GM18499 (cell line): ENCODE measurements at regions not wholly inside any gene's neighbourhood (a gene's known extent, or its start where the extent isn't known, plus 50 kb on each side); places are given as distances from the start of the nearest gene placed in this dataset.
A peak's percentile ranks its signal among the peaks of the same experiment; 100 is the strongest.
"Not testable (repeated sequence)": the region's sequence is repeated elsewhere in the genome, so short reads cannot be mapped to it uniquely, and the experiment has no call there.

Source experiments
- ATAC-seq: cut with Tn5 transposase; IDR thresholded peaks from one replicate; pipeline ENCODE4 v1.9.1; 2021; ENCODE audit warnings: moderate number of reproducible peaks; ENCODE audit not compliant: insufficient read depth, unreplicated experiment

- no peak for ATAC-seq
Observed at GRCh38 chr20:5696011-5696559, 54.1 kb upstream of the SHLD1 start.

- ATAC-seq: peak; percentile 90
Observed at GRCh38 chr20:5691918-5692618, 58.1 kb upstream of the SHLD1 start.

GRCh38 chr20:5689463-5689862 lies 60.7 kb upstream of the SHLD1 start:
- ATAC-seq: no peak

- ATAC-seq: no peak
Observed at GRCh38 chr20:5688431-5688972, 61.7 kb upstream of the SHLD1 start.

GRCh38 chr20:5687884-5688283 lies 62.3 kb upstream of the SHLD1 start:
- no peak for ATAC-seq

GRCh38 chr20:5686384-5687105 lies 63.7 kb upstream of the SHLD1 start:
- no peak for ATAC-seq

GRCh38 chr20:5682556-5682955 lies 67.6 kb upstream of the SHLD1 start:
- not testable (repeated sequence) for ATAC-seq

- no peak for ATAC-seq
Observed at GRCh38 chr20:5680192-5680591, 69.4 kb upstream of the GPCPD1 start.

- ATAC-seq: no peak
Observed at GRCh38 chr20:5678777-5679176, 68.0 kb upstream of the GPCPD1 start.

- not testable (repeated sequence) for ATAC-seq
Observed at GRCh38 chr20:5677944-5678343, 67.1 kb upstream of the GPCPD1 start.

GRCh38 chr20:5677389-5677788 lies 66.6 kb upstream of the GPCPD1 start:
- ATAC-seq: no peak

- ATAC-seq: no peak
Observed at GRCh38 chr20:5675103-5676091, 64.6 kb upstream of the GPCPD1 start.

GRCh38 chr20:5674176-5674660 lies 63.4 kb upstream of the GPCPD1 start:
- ATAC-seq: peak; percentile 92

GRCh38 chr20:5670874-5671273 lies 60.1 kb upstream of the GPCPD1 start:
- ATAC-seq: no peak

GRCh38 chr20:5670036-5670536 lies 59.3 kb upstream of the GPCPD1 start:
- ATAC-seq: no peak

- ATAC-seq: no peak
Observed at GRCh38 chr20:5668529-5668868, 57.7 kb upstream of the GPCPD1 start.

GRCh38 chr20:5667705-5668528 lies 57.1 kb upstream of the GPCPD1 start:
- no peak for ATAC-seq

GRCh38 chr20:5665417-5665816 lies 54.6 kb upstream of the GPCPD1 start:
- ATAC-seq: no peak

GRCh38 chr20:5663396-5663795 lies 52.6 kb upstream of the GPCPD1 start:
- ATAC-seq: no peak
